ENCODE measurements at regions not wholly inside any gene's neighbourhood (a gene's known extent, or its start where the extent isn't known, plus 50 kb on each side); places are given as distances from the start of the nearest gene placed in this dataset.

GRCh38 chr13:80096383-80096782, 244.5 kb downstream of the SPRY2 start:
- Histone ChIP-seq H3K27ac (ENCODE audit: low read depth, low read length) (no peak overlapping the region), H3K27me3 (ENCODE audit: insufficient read depth, low read length) (no peaks in the 10 kb centered on the region), H3K36me3 (ENCODE audit: insufficient read depth, low read length) (no peaks in the 10 kb centered on the region), H3K4me1 (ENCODE audit: insufficient read depth, low read length) (no peaks in the 10 kb centered on the region), H3K9me3 (ENCODE audit: control insufficient read depth in 1 of 2, low read length in 2 of 2) (no peaks in the 10 kb centered on the region), H3K4me3 (ENCODE audit: low read length in 2 of 2) (no peak overlapping the region)
- Mint-ChIP-seq H3K36me3 (no peaks in the 10 kb centered on the region), H3K27me3 (no peaks in the 10 kb centered on the region), H3K4me1 (no peaks in the 10 kb centered on the region), H3K4me3 (no peak overlapping the region), H3K27ac (no peak overlapping the region), H3K9me3 (peaks cover 0 to 9% (median 3%) of the 10 kb centered on the region in 8 donors)
- intact Hi-C loops (cut with micrococcal nuclease) = no loop called here
- no peak for DNase-seq
- POLR2A ChIA-PET (ENCODE audit: partially characterized antibody) = no interaction called here
- CTCF ChIA-PET (ENCODE audit: partially characterized antibody) = no interaction called here

GRCh38 chr13:80094526-80094925, 246.4 kb downstream of the SPRY2 start:
- intact Hi-C loops (cut with micrococcal nuclease) = no loop called here
- Mint-ChIP-seq H3K36me3 (no peaks in the 10 kb centered on the region), H3K4me1 (no peaks in the 10 kb centered on the region), H3K4me3 (no peak overlapping the region), H3K9me3 (peaks cover 0 to 8% (median 2%) of the 10 kb centered on the region in 8 donors), H3K27ac (no peak overlapping the region), H3K27me3 (no peaks in the 10 kb centered on the region)
- no peaks in the 10 kb centered on the region for H3K9me3 ChIP-seq (ENCODE audit: control insufficient read depth in 1 of 2, low read length in 2 of 2)
- no peak overlapping the region for H3K4me3 ChIP-seq (ENCODE audit: low read length in 2 of 2)
- CTCF ChIA-PET (ENCODE audit: partially characterized antibody) = no interaction called here
- H3K27ac ChIP-seq (ENCODE audit: low read depth, low read length) = no peak overlapping the region
- no peaks in the 10 kb centered on the region for H3K27me3 ChIP-seq (ENCODE audit: insufficient read depth, low read length)
- no peaks in the 10 kb centered on the region for H3K4me1 ChIP-seq (ENCODE audit: insufficient read depth, low read length)
- POLR2A ChIA-PET (ENCODE audit: partially characterized antibody) = no interaction called here
- DNase-seq = no peak
- no peaks in the 10 kb centered on the region for H3K36me3 ChIP-seq (ENCODE audit: insufficient read depth, low read length)

- Histone ChIP-seq H3K9me3 (ENCODE audit: control insufficient read depth in 1 of 2, low read length in 2 of 2) (no peaks in the 10 kb centered on the region), H3K36me3 (ENCODE audit: insufficient read depth, low read length) (no peaks in the 10 kb centered on the region), H3K4me3 (ENCODE audit: low read length in 2 of 2) (no peak overlapping the region), H3K27me3 (ENCODE audit: insufficient read depth, low read length) (no peaks in the 10 kb centered on the region), H3K27ac (ENCODE audit: low read depth, low read length) (no peak overlapping the region), H3K4me1 (ENCODE audit: insufficient read depth, low read length) (no peaks in the 10 kb centered on the region)
- Mint-ChIP-seq H3K4me3 (no peak overlapping the region), H3K27ac (no peak overlapping the region), H3K9me3 (peaks cover 0 to 8% (median 2%) of the 10 kb centered on the region in 8 donors), H3K36me3 (no peaks in the 10 kb centered on the region), H3K4me1 (no peaks in the 10 kb centered on the region), H3K27me3 (no peaks in the 10 kb centered on the region)
- ChIA-PET CTCF (ENCODE audit: partially characterized antibody) (no interaction called here), POLR2A (ENCODE audit: partially characterized antibody) (no interaction called here)
- intact Hi-C loops (cut with micrococcal nuclease) = no loop called here
- DNase-seq = no peak
Measured at GRCh38 chr13:80093888-80094287, 247.0 kb downstream of the SPRY2 start.

GRCh38 chr13:80086304-80086721, 254.6 kb downstream of the SPRY2 start:
- Histone ChIP-seq H3K36me3 (ENCODE audit: insufficient read depth, low read length) (no peaks in the 10 kb centered on the region), H3K27ac (ENCODE audit: low read depth, low read length) (no peak overlapping the region), H3K27me3 (ENCODE audit: insufficient read depth, low read length) (no peaks in the 10 kb centered on the region), H3K4me1 (ENCODE audit: insufficient read depth, low read length) (no peaks in the 10 kb centered on the region), H3K9me3 (ENCODE audit: control insufficient read depth in 1 of 2, low read length in 2 of 2) (no peaks in the 10 kb centered on the region), H3K4me3 (ENCODE audit: low read length in 2 of 2) (no peak overlapping the region)
- intact Hi-C loops (cut with micrococcal nuclease) = no loop called here
- ChIA-PET POLR2A (ENCODE audit: partially characterized antibody) (no interaction called here), CTCF (ENCODE audit: partially characterized antibody) (no interaction called here)
- no peak overlapping the region for H3K27ac Mint-ChIP-seq
- H3K27me3 Mint-ChIP-seq = no peaks in the 10 kb centered on the region
- no peak overlapping the region for H3K4me3 Mint-ChIP-seq
- no peaks in the 10 kb centered on the region for H3K36me3 Mint-ChIP-seq
- H3K9me3 Mint-ChIP-seq = peaks cover 0 to 6% (median under 1%) of the 10 kb centered on the region in 8 donors
- no peaks in the 10 kb centered on the region for H3K4me1 Mint-ChIP-seq
- DNase-seq = no peak

GRCh38 chr13:80083853-80084676, 256.9 kb downstream of the SPRY2 start:
- no peak overlapping the region for H3K4me3 ChIP-seq (ENCODE audit: low read length in 2 of 2)
- no peak overlapping the region for H3K27ac ChIP-seq (ENCODE audit: low read depth, low read length)
- intact Hi-C loops (cut with micrococcal nuclease) = no loop called here
- no peaks in the 10 kb centered on the region for H3K36me3 ChIP-seq (ENCODE audit: insufficient read depth, low read length)
- no peaks in the 10 kb centered on the region for H3K9me3 ChIP-seq (ENCODE audit: control insufficient read depth in 1 of 2, low read length in 2 of 2)
- no peaks in the 10 kb centered on the region for H3K27me3 ChIP-seq (ENCODE audit: insufficient read depth, low read length)
- peaks cover 0 to 3% (median 0%) of the 10 kb centered on the region in 8 donors for H3K9me3 Mint-ChIP-seq
- no peaks in the 10 kb centered on the region for H3K27me3 Mint-ChIP-seq
- H3K36me3 Mint-ChIP-seq = no peaks in the 10 kb centered on the region
- no peak overlapping the region for H3K4me3 Mint-ChIP-seq
- no peak overlapping the region for H3K27ac Mint-ChIP-seq
- ChIA-PET POLR2A (ENCODE audit: partially characterized antibody) (no interaction called here), CTCF (ENCODE audit: partially characterized antibody) (no interaction called here)
- no peaks in the 10 kb centered on the region for H3K4me1 ChIP-seq (ENCODE audit: insufficient read depth, low read length)
- no peak for DNase-seq
- no peaks in the 10 kb centered on the region for H3K4me1 Mint-ChIP-seq

GRCh38 chr13:80083081-80083852, 257.7 kb downstream of the SPRY2 start:
- CTCF ChIA-PET (ENCODE audit: partially characterized antibody) = no interaction called here
- POLR2A ChIA-PET (ENCODE audit: partially characterized antibody) = no interaction called here

GRCh38 chr13:80082396-80083080, 258.4 kb downstream of the SPRY2 start:
- H3K9me3 Mint-ChIP-seq = peaks cover 0 to 2% (median 0%) of the 10 kb centered on the region in 8 donors
- no peak overlapping the region for H3K4me3 Mint-ChIP-seq
- Histone ChIP-seq H3K36me3 (ENCODE audit: insufficient read depth, low read length) (no peaks in the 10 kb centered on the region), H3K4me3 (ENCODE audit: low read length in 2 of 2) (no peak overlapping the region), H3K27ac (ENCODE audit: low read depth, low read length) (no peak overlapping the region), H3K27me3 (ENCODE audit: insufficient read depth, low read length) (no peaks in the 10 kb centered on the region), H3K9me3 (ENCODE audit: control insufficient read depth in 1 of 2, low read length in 2 of 2) (no peaks in the 10 kb centered on the region), H3K4me1 (ENCODE audit: insufficient read depth, low read length) (no peaks in the 10 kb centered on the region)
- CTCF ChIA-PET (ENCODE audit: partially characterized antibody) = no interaction called here
- H3K27ac Mint-ChIP-seq = no peak overlapping the region
- no peak for DNase-seq
- intact Hi-C loops (cut with micrococcal nuclease) = no loop called here
- H3K27me3 Mint-ChIP-seq = no peaks in the 10 kb centered on the region
- no peaks in the 10 kb centered on the region for H3K4me1 Mint-ChIP-seq
- H3K36me3 Mint-ChIP-seq = no peaks in the 10 kb centered on the region
- POLR2A ChIA-PET (ENCODE audit: partially characterized antibody) = no interaction called here

More at GRCh38 chr13:80083081-80083852, 257.7 kb downstream of the SPRY2 start:
- no peak overlapping the region for H3K4me3 ChIP-seq (ENCODE audit: low read length in 2 of 2)
- no peak overlapping the region for H3K27ac ChIP-seq (ENCODE audit: low read depth, low read length)
- H3K36me3 Mint-ChIP-seq = no peaks in the 10 kb centered on the region
- H3K4me3 Mint-ChIP-seq = no peak overlapping the region
- H3K4me1 ChIP-seq (ENCODE audit: insufficient read depth, low read length) = no peaks in the 10 kb centered on the region
- no peak for DNase-seq
- no peaks in the 10 kb centered on the region for H3K27me3 ChIP-seq (ENCODE audit: insufficient read depth, low read length)
- H3K9me3 Mint-ChIP-seq = peaks cover 0 to 3% (median 0%) of the 10 kb centered on the region in 8 donors
- no peaks in the 10 kb centered on the region for H3K9me3 ChIP-seq (ENCODE audit: control insufficient read depth in 1 of 2, low read length in 2 of 2)
- no peaks in the 10 kb centered on the region for H3K36me3 ChIP-seq (ENCODE audit: insufficient read depth, low read length)
- H3K4me1 Mint-ChIP-seq = no peaks in the 10 kb centered on the region
- no peak overlapping the region for H3K27ac Mint-ChIP-seq
- H3K27me3 Mint-ChIP-seq = no peaks in the 10 kb centered on the region
- intact Hi-C loops (cut with micrococcal nuclease) = no loop called here

Measured in CD4-positive, alpha-beta memory T cell (primary cell).